ENCODE measurements at regions not wholly inside any gene's neighbourhood (a gene's known extent, or its start where the extent isn't known, plus 50 kb on each side); places are given as distances from the start of the nearest gene placed in this dataset.

- intact Hi-C loops (cut with micrococcal nuclease), result no loop called here
Observed at GRCh38 chr19:30924670-30925069, 424.6 kb downstream of the TSHZ3 start.

DNA sequence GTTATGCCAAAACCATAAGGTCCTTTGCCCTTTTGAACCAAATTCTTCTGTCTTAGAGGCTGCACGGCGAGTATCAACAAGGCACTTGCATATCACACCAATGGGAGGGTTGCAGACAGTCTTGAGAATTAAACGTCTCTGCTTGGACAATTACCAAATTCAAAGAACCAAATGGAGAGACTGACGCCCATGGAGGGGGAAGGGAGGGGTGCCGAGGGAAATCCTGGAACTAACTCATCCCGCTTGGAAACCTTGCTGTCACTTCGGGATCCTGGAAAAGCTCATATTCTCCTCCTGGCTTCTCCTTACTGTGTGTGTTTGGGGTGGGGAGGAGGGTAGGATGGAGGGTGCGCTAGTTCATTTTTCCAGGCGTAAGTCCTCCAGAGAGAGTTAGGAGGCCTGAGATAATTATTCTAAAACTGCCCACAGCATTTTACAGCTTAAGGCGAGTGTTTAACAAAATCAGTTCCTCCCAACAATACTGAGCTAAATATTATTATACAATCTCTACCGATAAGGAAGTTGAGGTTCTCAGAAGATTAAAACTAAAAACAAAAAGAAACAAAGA lies 425.1 kb downstream of the TSHZ3 start:
- DNase-seq, result no peak
- ATAC-seq, result no peak
- intact Hi-C loops (cut with micrococcal nuclease), result no loop called here

More at GRCh38 chr19:30924670-30925069, 424.6 kb downstream of the TSHZ3 start:
- DNase-seq (no peak), ATAC-seq (no peak)

GRCh38 chr19:30923621-30924020 lies 425.6 kb downstream of the TSHZ3 start:
- intact Hi-C loops (cut with micrococcal nuclease), result no loop called here
- no peak for DNase-seq
- ATAC-seq, result no peak

DNA sequence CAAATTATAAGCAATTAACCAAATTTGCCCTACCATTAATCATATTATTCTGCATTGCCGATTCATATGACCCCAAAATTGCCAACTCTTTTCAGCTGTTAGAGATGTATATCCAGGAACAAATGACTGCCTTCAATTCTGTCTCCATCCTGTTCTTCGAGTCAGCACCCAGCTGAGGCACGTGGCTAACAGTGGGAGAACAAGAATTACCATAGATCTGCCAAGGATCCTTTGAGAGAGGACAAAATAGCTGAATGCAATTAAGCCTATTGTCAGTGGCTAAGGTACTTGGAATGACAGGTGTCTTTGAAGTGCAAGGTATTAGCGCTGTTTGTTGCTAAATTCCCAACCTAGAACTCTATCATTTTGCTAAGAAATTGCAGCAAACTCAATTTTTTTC lies 426.1 kb downstream of the TSHZ3 start:
- ATAC-seq (no peak), DNase-seq (no peak)
- intact Hi-C loops (cut with micrococcal nuclease), result no loop called here

DNA sequence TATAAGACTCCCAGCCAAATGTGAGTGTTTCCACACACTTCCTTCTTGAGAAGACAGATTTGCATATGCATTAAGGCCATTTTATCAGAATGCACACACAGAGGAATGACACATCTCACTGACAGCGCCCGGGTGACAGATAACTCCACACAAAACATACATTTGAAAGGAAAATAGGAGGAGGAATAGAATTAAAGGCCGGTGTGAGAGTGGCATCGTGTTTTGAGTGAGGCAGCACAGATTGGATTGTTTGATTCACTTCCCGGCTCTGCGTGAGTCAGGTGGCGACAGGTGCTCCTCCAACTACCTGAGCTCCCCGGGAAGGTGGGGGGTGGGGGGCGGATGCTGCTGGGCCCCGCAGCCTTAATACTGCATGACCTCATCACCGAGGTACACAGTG lies 429.0 kb downstream of the TSHZ3 start:
- intact Hi-C loops (cut with micrococcal nuclease), result no loop called here
- DNase-seq (no peak), ATAC-seq (no peak)

DNA sequence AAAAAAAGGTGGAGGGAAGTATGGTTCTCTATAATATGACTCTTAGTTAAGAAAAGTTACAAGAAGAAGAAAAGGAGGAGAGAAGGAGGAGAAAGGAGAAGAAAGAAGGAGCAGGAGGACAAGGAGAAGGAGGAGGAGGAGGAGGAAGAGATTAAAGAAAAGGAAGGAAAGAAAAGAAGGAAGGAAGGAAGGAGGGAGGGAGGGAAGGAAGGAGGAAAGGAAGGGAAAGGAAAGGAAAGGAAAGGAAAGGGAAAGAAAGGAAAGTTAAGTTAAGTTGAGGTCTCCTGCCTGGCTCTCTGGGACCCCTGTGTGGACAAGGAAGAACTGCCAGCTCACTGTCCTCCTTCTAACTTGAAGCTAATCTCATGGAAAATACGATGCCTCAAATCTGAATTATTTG lies 429.5 kb downstream of the TSHZ3 start:
- ATAC-seq (no peak), DNase-seq (no peak)
- intact Hi-C loops (cut with micrococcal nuclease), result no loop called here

DNA sequence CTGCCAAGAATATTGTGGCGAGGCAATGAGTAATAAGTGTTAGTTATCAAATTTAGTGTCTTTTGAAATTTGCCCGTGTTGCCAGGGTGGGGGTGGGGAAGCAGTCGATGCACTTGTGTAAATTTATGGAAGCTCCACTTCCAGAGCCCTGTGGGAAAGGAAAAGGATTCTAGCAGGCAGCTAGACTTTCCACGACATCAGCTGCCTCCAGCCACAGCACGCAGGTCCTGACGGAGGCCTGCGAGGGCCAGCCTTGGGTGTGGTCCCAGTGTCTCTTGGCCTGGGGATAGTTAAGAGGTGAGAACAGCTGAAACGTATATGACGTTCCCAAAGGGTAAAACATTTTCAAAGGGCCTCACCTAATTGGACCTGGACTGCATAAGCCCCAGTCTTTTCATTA lies 433.0 kb downstream of the TSHZ3 start:
- intact Hi-C loops (cut with micrococcal nuclease), result no loop called here
- ATAC-seq (no peak), DNase-seq (no peak)

GRCh38 chr19:30911491-30911890 lies 437.7 kb downstream of the TSHZ3 start:
- DNase-seq (no peak), ATAC-seq (no peak)
- intact Hi-C loops (cut with micrococcal nuclease), result no loop called here

DNA sequence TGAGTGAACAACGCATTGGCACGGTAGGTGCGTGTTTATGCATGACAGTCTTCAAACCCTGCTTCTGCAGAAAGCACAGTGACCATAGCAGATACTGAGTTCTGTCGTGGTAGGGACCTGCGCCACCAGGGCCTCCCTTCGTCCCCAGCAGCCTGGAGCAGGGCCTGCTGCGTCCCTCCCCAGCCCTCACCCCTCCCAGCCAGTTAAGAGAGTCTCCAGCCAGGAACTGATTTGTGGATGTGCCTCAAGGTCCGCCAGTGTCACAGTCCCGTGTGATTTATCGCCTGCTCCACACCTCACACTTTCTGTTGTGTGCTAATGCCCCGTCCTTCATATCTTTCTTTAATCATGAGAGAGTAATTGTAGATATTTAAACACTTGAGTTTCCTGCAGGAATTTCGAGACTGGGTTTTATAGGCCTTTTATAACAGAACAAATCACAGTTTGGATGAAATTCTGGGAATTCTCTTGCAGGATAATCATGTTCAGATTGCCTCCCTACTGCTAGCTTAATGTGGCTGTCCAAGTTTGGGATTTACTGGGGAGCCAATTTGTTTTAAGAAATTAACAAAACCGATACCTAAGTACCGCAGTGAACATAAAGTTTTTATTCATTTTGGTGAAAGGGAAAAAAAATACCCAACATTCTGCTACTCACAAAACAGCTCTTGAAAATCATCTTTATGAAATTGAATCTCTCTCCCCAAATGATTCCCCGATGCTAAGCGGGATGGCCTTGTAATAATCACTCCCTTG lies 438.6 kb downstream of the TSHZ3 start:
- ATAC-seq (no peak), DNase-seq (no peak)
- intact Hi-C loops (cut with micrococcal nuclease), result no loop called here

GRCh38 chr19:30909216-30909615 lies 440.0 kb downstream of the TSHZ3 start:
- intact Hi-C loops (cut with micrococcal nuclease), result no loop called here
- DNase-seq, result no peak
- ATAC-seq, result no peak

DNA sequence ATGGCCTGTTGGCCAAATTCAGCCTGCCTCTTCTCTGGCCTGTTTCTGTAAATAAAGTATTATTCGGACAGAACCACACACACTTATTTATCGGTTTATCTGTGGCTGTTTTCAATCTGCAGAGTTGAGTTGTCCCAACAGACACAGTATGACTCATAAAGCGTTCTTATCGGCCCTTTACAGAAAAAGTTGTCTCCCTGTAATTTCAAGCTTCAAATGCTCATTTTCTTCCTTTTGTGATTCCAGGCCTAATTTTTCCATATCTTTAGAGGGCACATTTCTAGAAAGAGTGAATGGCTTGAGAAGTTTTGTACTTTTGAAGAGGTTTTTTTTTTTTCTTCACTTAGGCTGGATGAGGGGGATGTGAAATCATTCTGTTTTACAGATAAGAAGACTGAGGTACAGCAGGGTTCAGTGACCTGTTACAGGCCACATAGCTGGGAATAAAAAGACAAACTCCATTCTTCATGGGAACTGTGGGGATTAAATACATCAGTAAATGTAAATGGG lies 440.9 kb downstream of the TSHZ3 start:
- ATAC-seq (no peak), DNase-seq (no peak)
- intact Hi-C loops (cut with micrococcal nuclease), result no loop called here

GRCh38 chr19:30906871-30907270 lies 442.4 kb downstream of the TSHZ3 start:
- no peak for ATAC-seq
- intact Hi-C loops (cut with micrococcal nuclease), result no loop called here

GRCh38 chr19:30900051-30900450 lies 449.2 kb downstream of the TSHZ3 start:
- DNase-seq (no peak), ATAC-seq (no peak)
- intact Hi-C loops (cut with micrococcal nuclease), result no loop called here

More at GRCh38 chr19:30906871-30907270, 442.4 kb downstream of the TSHZ3 start:
- DNase-seq, result no peak

GRCh38 chr19:30898353-30899103 lies 450.7 kb downstream of the TSHZ3 start:
- ATAC-seq, result no peak
- no peak for DNase-seq
- intact Hi-C loops (cut with micrococcal nuclease), result no loop called here

- intact Hi-C loops (cut with micrococcal nuclease), result no loop called here
- DNase-seq (no peak), ATAC-seq (no peak)
Observed at GRCh38 chr19:30897553-30897952, 451.7 kb downstream of the TSHZ3 start.

DNA sequence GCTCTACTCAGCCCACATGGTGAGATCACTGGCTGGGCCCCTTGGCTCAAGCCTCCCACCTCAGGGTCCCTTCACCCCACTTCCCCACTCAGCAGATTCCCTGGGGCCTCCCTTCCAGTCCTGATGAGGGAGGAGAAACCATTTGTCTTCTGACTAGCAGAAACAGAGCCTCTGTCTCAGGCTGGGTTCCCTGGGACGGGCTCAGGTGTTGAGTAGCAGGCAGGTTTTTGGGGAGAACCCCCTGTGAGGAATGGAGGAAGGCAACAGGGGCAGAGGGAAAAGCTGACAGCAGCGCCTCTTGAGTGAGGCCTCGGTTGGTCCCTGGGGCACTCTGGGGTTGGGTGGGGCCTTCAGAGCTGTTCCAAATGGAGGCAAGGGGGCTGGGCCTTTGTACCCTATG lies 452.2 kb downstream of the TSHZ3 start:
- intact Hi-C loops (cut with micrococcal nuclease), result no loop called here
- no peak for DNase-seq
- ATAC-seq, result no peak

DNA sequence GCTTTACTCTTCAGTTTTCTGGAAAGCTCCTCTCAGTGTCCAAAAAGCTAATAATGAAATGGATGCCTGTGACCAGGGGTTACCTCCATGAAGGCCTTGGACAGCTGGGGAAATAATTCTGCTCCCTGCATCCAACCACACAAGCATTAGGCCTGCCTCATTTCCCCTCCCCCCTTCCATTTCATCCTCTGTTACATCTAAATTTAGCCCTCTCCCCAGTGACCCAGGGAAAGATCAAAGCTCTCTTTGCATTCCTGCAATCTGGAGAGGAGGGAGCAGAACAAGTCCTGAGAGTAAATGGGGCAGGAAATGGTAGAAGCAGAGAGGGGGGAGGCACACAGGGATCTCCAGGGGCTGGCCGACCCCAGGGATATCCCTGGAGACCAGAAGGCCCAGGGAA lies 452.7 kb downstream of the TSHZ3 start:
- ATAC-seq (peak; percentile 96), DNase-seq (no peak)
- intact Hi-C loops (cut with micrococcal nuclease), result no loop called here

GRCh38 chr19:30895946-30896345 lies 453.3 kb downstream of the TSHZ3 start:
- intact Hi-C loops (cut with micrococcal nuclease), result no loop called here
- no peak for ATAC-seq

GRCh38 chr19:30891051-30891450 lies 458.2 kb downstream of the TSHZ3 start:
- ATAC-seq (no peak), DNase-seq (no peak)
- intact Hi-C loops (cut with micrococcal nuclease), result no loop called here

More at GRCh38 chr19:30895946-30896345, 453.3 kb downstream of the TSHZ3 start:
- no peak for DNase-seq

DNA sequence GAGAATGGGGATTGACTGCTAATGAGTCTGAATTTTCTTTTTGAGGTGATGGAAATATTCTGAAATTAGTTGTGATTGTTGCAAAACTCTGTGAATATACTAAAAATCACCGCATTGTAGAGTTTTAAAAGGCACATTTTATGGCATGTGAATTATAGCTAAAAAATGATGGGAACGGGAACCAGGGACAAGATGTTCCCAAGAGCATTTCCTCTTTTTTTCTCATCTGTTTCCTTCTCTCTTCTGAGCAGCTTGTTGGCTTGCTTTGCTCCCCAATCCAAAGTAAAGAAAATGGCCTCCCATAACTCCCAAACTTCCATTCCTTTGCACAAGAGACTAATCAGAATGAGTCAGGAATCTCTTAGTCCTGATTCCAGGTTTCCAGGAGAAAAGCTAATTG lies 459.2 kb downstream of the TSHZ3 start:
- ATAC-seq (peak; percentile 38), DNase-seq (no peak)
- intact Hi-C loops (cut with micrococcal nuclease), result no loop called here

All from left ventricle myocardium superior (tissue), 1 donor.